ENCODE measurements at regions not wholly inside any gene's neighbourhood (a gene's known extent, or its start where the extent isn't known, plus 50 kb on each side); places are given as distances from the start of the nearest gene placed in this dataset.

GRCh38 chr14:29240066-29240465 lies 473.5 kb downstream of the FOXG1 start:
- no peaks in the 10 kb centered on the region for H3K36me3 ChIP-seq (ENCODE audit: insufficient read depth, low read length)
- H3K9ac ChIP-seq (ENCODE audit: low read depth, low read length) = peak overlapping the region; percentile 71
- H3K4me3 ChIP-seq (ENCODE audit: low read length) = no peak overlapping the region
- H3K9me3 ChIP-seq (replicated peaks; ENCODE audit: low read length) = no peaks in the 10 kb centered on the region
- no peaks in the 10 kb centered on the region for H3K27me3 ChIP-seq (ENCODE audit: control insufficient read depth, insufficient read depth, low read length)
- H3K4me1 ChIP-seq (ENCODE audit: control insufficient read depth, insufficient read depth, low read length) = peaks cover 67% of the 10 kb centered on the region
- H3K4me2 ChIP-seq (ENCODE audit: low read length) = peak overlapping the region; percentile 50

GRCh38 chr14:29242755-29243754 lies 476.5 kb downstream of the FOXG1 start:
- no peak overlapping the region for H3K4me3 ChIP-seq (ENCODE audit: low read length)
- no peaks in the 10 kb centered on the region for H3K9me3 ChIP-seq (replicated peaks; ENCODE audit: low read length)
- H3K9ac ChIP-seq (ENCODE audit: low read depth, low read length) = no peak overlapping the region
- peaks cover 39% of the 10 kb centered on the region for H3K4me1 ChIP-seq (ENCODE audit: control insufficient read depth, insufficient read depth, low read length)
- no peak overlapping the region for H3K4me2 ChIP-seq (ENCODE audit: low read length)
- no peaks in the 10 kb centered on the region for H3K36me3 ChIP-seq (ENCODE audit: insufficient read depth, low read length)
- no peaks in the 10 kb centered on the region for H3K27me3 ChIP-seq (ENCODE audit: control insufficient read depth, insufficient read depth, low read length)

GRCh38 chr14:29255692-29256091 lies 489.1 kb downstream of the FOXG1 start:
- H3K9me3 ChIP-seq (replicated peaks; ENCODE audit: low read length) = no peaks in the 10 kb centered on the region
- no peak overlapping the region for H3K4me3 ChIP-seq (ENCODE audit: low read length)
- no peak overlapping the region for H3K4me2 ChIP-seq (ENCODE audit: low read length)
- H3K27me3 ChIP-seq (ENCODE audit: control insufficient read depth, insufficient read depth, low read length) = no peaks in the 10 kb centered on the region
- no peaks in the 10 kb centered on the region for H3K4me1 ChIP-seq (ENCODE audit: control insufficient read depth, insufficient read depth, low read length)
- H3K36me3 ChIP-seq (ENCODE audit: insufficient read depth, low read length) = no peaks in the 10 kb centered on the region
- no peak overlapping the region for H3K9ac ChIP-seq (ENCODE audit: low read depth, low read length)

GRCh38 chr14:29262979-29263378 lies 496.4 kb downstream of the FOXG1 start:
- Histone ChIP-seq H3K9ac (ENCODE audit: low read depth, low read length) (no peak overlapping the region), H3K36me3 (ENCODE audit: insufficient read depth, low read length) (no peaks in the 10 kb centered on the region), H3K4me3 (ENCODE audit: low read length) (no peak overlapping the region), H3K27me3 (ENCODE audit: control insufficient read depth, insufficient read depth, low read length) (no peaks in the 10 kb centered on the region), H3K4me2 (ENCODE audit: low read length) (no peak overlapping the region), H3K4me1 (ENCODE audit: control insufficient read depth, insufficient read depth, low read length) (peaks cover 22% of the 10 kb centered on the region), H3K9me3 (replicated peaks; ENCODE audit: low read length) (no peaks in the 10 kb centered on the region)

GRCh38 chr14:29264865-29265264 lies 498.3 kb downstream of the FOXG1 start:
- Histone ChIP-seq H3K4me1 (ENCODE audit: control insufficient read depth, insufficient read depth, low read length) (peaks cover 22% of the 10 kb centered on the region), H3K27me3 (ENCODE audit: control insufficient read depth, insufficient read depth, low read length) (no peaks in the 10 kb centered on the region), H3K36me3 (ENCODE audit: insufficient read depth, low read length) (no peaks in the 10 kb centered on the region), H3K9ac (ENCODE audit: low read depth, low read length) (no peak overlapping the region), H3K4me2 (ENCODE audit: low read length) (no peak overlapping the region), H3K4me3 (ENCODE audit: low read length) (no peak overlapping the region), H3K9me3 (replicated peaks; ENCODE audit: low read length) (no peaks in the 10 kb centered on the region)

- Histone ChIP-seq H3K9ac (ENCODE audit: low read depth, low read length) (no peak overlapping the region), H3K27me3 (ENCODE audit: control insufficient read depth, insufficient read depth, low read length) (no peaks in the 10 kb centered on the region), H3K36me3 (ENCODE audit: insufficient read depth, low read length) (no peaks in the 10 kb centered on the region), H3K4me2 (ENCODE audit: low read length) (no peak overlapping the region), H3K9me3 (replicated peaks; ENCODE audit: low read length) (no peaks in the 10 kb centered on the region), H3K4me1 (ENCODE audit: control insufficient read depth, insufficient read depth, low read length) (peaks cover 23% of the 10 kb centered on the region), H3K4me3 (ENCODE audit: low read length) (no peak overlapping the region)
Observed at GRCh38 chr14:29265852-29266251, 499.3 kb downstream of the FOXG1 start.

GRCh38 chr14:29271669-29272068 lies 505.1 kb downstream of the FOXG1 start:
- peaks cover 26% of the 10 kb centered on the region for H3K4me1 ChIP-seq (ENCODE audit: control insufficient read depth, insufficient read depth, low read length)
- H3K9ac ChIP-seq (ENCODE audit: low read depth, low read length) = no peak overlapping the region
- H3K4me3 ChIP-seq (ENCODE audit: low read length) = no peak overlapping the region

GRCh38 chr14:29273513-29273912 lies 506.9 kb downstream of the FOXG1 start:
- no peaks in the 10 kb centered on the region for H3K36me3 ChIP-seq (ENCODE audit: insufficient read depth, low read length)
- H3K4me3 ChIP-seq (ENCODE audit: low read length) = no peak overlapping the region
- H3K9ac ChIP-seq (ENCODE audit: low read depth, low read length) = no peak overlapping the region
- no peaks in the 10 kb centered on the region for H3K9me3 ChIP-seq (replicated peaks; ENCODE audit: low read length)
- no peak overlapping the region for H3K4me2 ChIP-seq (ENCODE audit: low read length)
- no peaks in the 10 kb centered on the region for H3K27me3 ChIP-seq (ENCODE audit: control insufficient read depth, insufficient read depth, low read length)
- peaks cover 41% of the 10 kb centered on the region for H3K4me1 ChIP-seq (ENCODE audit: control insufficient read depth, insufficient read depth, low read length)

More at GRCh38 chr14:29271669-29272068, 505.1 kb downstream of the FOXG1 start:
- no peaks in the 10 kb centered on the region for H3K36me3 ChIP-seq (ENCODE audit: insufficient read depth, low read length)
- H3K4me2 ChIP-seq (ENCODE audit: low read length) = no peak overlapping the region
- no peaks in the 10 kb centered on the region for H3K9me3 ChIP-seq (replicated peaks; ENCODE audit: low read length)
- H3K27me3 ChIP-seq (ENCODE audit: control insufficient read depth, insufficient read depth, low read length) = no peaks in the 10 kb centered on the region

- Histone ChIP-seq H3K36me3 (ENCODE audit: insufficient read depth, low read length) (no peaks in the 10 kb centered on the region), H3K9me3 (replicated peaks; ENCODE audit: low read length) (no peaks in the 10 kb centered on the region), H3K4me3 (ENCODE audit: low read length) (no peak overlapping the region), H3K4me1 (ENCODE audit: control insufficient read depth, insufficient read depth, low read length) (peaks cover 47% of the 10 kb centered on the region), H3K27me3 (ENCODE audit: control insufficient read depth, insufficient read depth, low read length) (no peaks in the 10 kb centered on the region), H3K9ac (ENCODE audit: low read depth, low read length) (no peak overlapping the region), H3K4me2 (ENCODE audit: low read length) (no peak overlapping the region)
Observed at GRCh38 chr14:29274890-29275596, 508.5 kb downstream of the FOXG1 start.

- Histone ChIP-seq H3K4me3 (ENCODE audit: low read length) (no peak overlapping the region), H3K4me2 (ENCODE audit: low read length) (no peak overlapping the region), H3K36me3 (ENCODE audit: insufficient read depth, low read length) (no peaks in the 10 kb centered on the region)
Observed at GRCh38 chr14:29278301-29279263, 512.0 kb downstream of the FOXG1 start.

GRCh38 chr14:29282169-29282568 lies 515.6 kb downstream of the FOXG1 start:
- no peak overlapping the region for H3K4me2 ChIP-seq (ENCODE audit: low read length)
- H3K9me3 ChIP-seq (replicated peaks; ENCODE audit: low read length) = no peaks in the 10 kb centered on the region
- H3K9ac ChIP-seq (ENCODE audit: low read depth, low read length) = no peak overlapping the region
- H3K27me3 ChIP-seq (ENCODE audit: control insufficient read depth, insufficient read depth, low read length) = no peaks in the 10 kb centered on the region
- H3K4me1 ChIP-seq (ENCODE audit: control insufficient read depth, insufficient read depth, low read length) = peaks cover 32% of the 10 kb centered on the region
- no peak overlapping the region for H3K4me3 ChIP-seq (ENCODE audit: low read length)
- H3K36me3 ChIP-seq (ENCODE audit: insufficient read depth, low read length) = no peaks in the 10 kb centered on the region

More at GRCh38 chr14:29278301-29279263, 512.0 kb downstream of the FOXG1 start:
- Histone ChIP-seq H3K4me1 (ENCODE audit: control insufficient read depth, insufficient read depth, low read length) (peaks cover 44% of the 10 kb centered on the region), H3K9ac (ENCODE audit: low read depth, low read length) (no peak overlapping the region), H3K27me3 (ENCODE audit: control insufficient read depth, insufficient read depth, low read length) (no peaks in the 10 kb centered on the region), H3K9me3 (replicated peaks; ENCODE audit: low read length) (no peaks in the 10 kb centered on the region)
